CD4-positive, alpha-beta T cell (primary cell): ENCODE measurements at regions not wholly inside any gene's neighbourhood (a gene's known extent, or its start where the extent isn't known, plus 50 kb on each side); places are given as distances from the start of the nearest gene placed in this dataset.
"Not testable (repeated sequence)": the region's sequence is repeated elsewhere in the genome, so short reads cannot be mapped to it uniquely, and the experiment has no call there.

ENCODE experiments used
- ATAC-seq: fragments of 200-7000 bp; cut with Tn5 transposase; one replicate; pipeline ENCODE4 v1.10.0; 2022; ENCODE audit warnings: mild to moderate bottlenecking; ENCODE audit not compliant: poor library complexity
- CTCF ChIA-PET: fragments of 350-600 bp; sonication (Branson Sonifier 250); formaldehyde crosslinking; loops from one replicate; lab custom pipeline; 2021; ENCODE audit warnings: antibody characterized with exemption, inconsistent platforms; lab: Charles Lee
- POLR2A ChIA-PET: fragments of 350-600 bp; sonication (Branson Sonifier 250); formaldehyde crosslinking; loops from one replicate; lab custom pipeline; 2021; ENCODE audit warnings: antibody characterized with exemption, inconsistent platforms; lab: Charles Lee
- DNase-seq, 14 experiments: peaks; one replicate each; pipeline ENCODE4 v3.0.0-alpha.2; 2013 to 2020; ENCODE audit warnings: mixed read lengths in 2 of 14
- H3K27ac ChIP-seq, 2 donors: one replicate each; pipeline versions ENCODE4 v1.5.1 to v1.7.0; 2013; ENCODE audit warnings: low read length in 2 of 2, low read depth in 1 of 2, mild to moderate bottlenecking in 1 of 2
- H3K27me3 ChIP-seq, 2 experiments: 1 replicate in 1 of 2; 2 replicates in 1 of 2; pipeline versions ENCODE4 v1.6.1 to v1.7.0; 2013; ENCODE audit warnings: low read length in 2 of 2, control low read depth in 1 of 2, mild to moderate bottlenecking in 1 of 2, moderate library complexity in 1 of 2; ENCODE audit not compliant: insufficient read depth in 2 of 2, control insufficient read depth in 1 of 2
- H3K36me3 ChIP-seq: one replicate; pipeline ENCODE4 v1.6.1; 2013; ENCODE audit warnings: low read length, control low read depth; ENCODE audit not compliant: insufficient read depth
- H3K4me1 ChIP-seq: one replicate; pipeline ENCODE4 v1.6.1; 2013; ENCODE audit warnings: low read length, control low read depth; ENCODE audit not compliant: insufficient read depth
- H3K4me3 ChIP-seq: one replicate; pipeline ENCODE4 v1.5.1; 2013; ENCODE audit warnings: mild to moderate bottlenecking, low read length, moderate library complexity
- H3K9me3 ChIP-seq, 2 experiments: 1 replicate in 1 of 2; 2 replicates in 1 of 2; pipeline versions ENCODE4 v1.6.1 to v1.7.0; 2013; ENCODE audit warnings: low read length in 2 of 2, mild to moderate bottlenecking in 2 of 2, control low read depth in 1 of 2, moderate library complexity in 1 of 2; ENCODE audit not compliant: control insufficient read depth in 1 of 2, insufficient read depth in 1 of 2
- H3K27ac Mint-ChIP-seq: one replicate; pipeline ENCODE4 v1.8.0; 2020; ENCODE audit warnings: mixed read lengths
- H3K27me3 Mint-ChIP-seq: one replicate; pipeline ENCODE4 v1.8.0; 2021; ENCODE audit warnings: mixed read lengths
- H3K36me3 Mint-ChIP-seq: one replicate; pipeline ENCODE4 v1.8.0; 2021; ENCODE audit warnings: low read depth, mixed read lengths
- H3K4me1 Mint-ChIP-seq: one replicate; pipeline ENCODE4 v1.8.0; 2021; ENCODE audit warnings: low read depth, mixed read lengths
- H3K4me3 Mint-ChIP-seq: one replicate; pipeline ENCODE4 v1.8.0; 2020; ENCODE audit warnings: mild to moderate bottlenecking, mixed read lengths
- H3K9me3 Mint-ChIP-seq: one replicate; pipeline ENCODE4 v1.8.0; 2020; ENCODE audit warnings: mixed read lengths
- intact Hi-C, 2 experiments: fragments of 100-400 bp; cut with DNase I in 1 of 2; cut with micrococcal nuclease in 1 of 2; formaldehyde crosslinking; loops; one replicate each; pipeline versions ENCODE4 v1.15.1 to v1.9.0; 2023 to 2025; cut with DNase I, micrococcal nuclease

DNA sequence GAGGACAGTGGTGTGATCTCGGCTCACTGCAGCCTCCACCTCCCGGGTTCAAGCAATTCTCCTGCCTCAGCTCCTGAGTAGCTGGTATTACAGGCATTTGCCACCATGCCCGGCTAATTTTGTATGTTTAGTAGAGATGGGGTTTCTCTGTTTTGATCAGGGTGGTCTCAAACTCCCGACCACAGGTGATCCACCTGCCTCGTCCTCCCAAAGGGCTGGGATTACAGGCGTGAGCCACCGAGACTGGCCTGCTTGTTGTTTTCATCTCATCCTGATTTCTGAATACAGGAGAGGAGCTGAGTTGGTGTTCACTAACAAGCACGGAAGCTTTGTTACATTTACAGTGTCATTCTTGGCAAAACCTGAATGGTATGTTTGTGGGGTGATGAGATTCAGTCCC is 1744.1 kb upstream of the TPTE start:
- H3K4me1 ChIP-seq, H3K4me3 Mint-ChIP-seq, H3K27ac ChIP-seq, ATAC-seq, intact Hi-C loops, CTCF ChIA-PET, H3K4me1 Mint-ChIP-seq, DNase-seq, H3K27ac Mint-ChIP-seq, H3K27me3 Mint-ChIP-seq, H3K4me3 ChIP-seq, H3K36me3 ChIP-seq, POLR2A ChIA-PET, H3K9me3 Mint-ChIP-seq, H3K36me3 Mint-ChIP-seq, H3K27me3 ChIP-seq: not testable (repeated sequence)
- peaks cover 0 to 32% of the 10 kb centered on the region in 2 experiments for H3K9me3 ChIP-seq

DNA sequence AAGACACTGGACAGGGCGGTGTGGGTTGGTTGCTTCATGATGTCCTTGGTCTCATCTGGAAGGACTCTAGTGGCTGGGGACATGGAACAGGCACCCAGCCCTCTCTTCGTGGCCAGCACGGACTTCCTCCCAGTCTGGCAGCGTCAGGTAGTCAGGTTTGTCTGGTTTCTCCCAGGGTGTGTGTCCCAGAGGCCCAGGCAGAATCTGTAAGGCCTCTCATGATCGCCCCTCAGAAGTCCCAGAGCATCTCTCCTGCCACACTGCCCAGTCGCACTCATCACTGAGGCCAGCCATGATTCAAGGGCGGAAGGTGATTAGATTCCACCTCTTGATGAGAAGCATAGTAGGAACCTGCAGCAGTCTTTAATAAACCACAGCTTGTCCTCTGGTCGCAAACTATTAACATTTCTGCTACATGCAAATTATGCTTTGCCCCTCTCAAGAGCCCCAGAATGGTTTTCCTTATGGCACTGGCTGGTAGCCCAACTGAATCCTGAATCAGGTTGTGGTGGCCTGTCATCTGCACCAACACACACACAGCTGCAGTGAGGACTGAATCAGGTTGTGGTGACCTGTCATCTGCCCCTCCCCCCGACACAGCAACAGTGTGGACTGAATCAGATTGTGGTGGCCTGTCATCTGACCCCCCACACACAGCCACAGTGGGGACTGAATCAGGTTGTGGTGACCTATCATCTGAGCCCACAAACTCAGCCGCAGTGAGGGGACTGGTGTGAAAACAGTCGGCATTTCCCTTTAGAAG is 1742.9 kb upstream of the TPTE start:
- POLR2A ChIA-PET, CTCF ChIA-PET, intact Hi-C loops, H3K36me3 Mint-ChIP-seq, H3K4me1 ChIP-seq, ATAC-seq, H3K4me3 Mint-ChIP-seq, H3K27me3 Mint-ChIP-seq, H3K4me1 Mint-ChIP-seq, H3K36me3 ChIP-seq, H3K4me3 ChIP-seq, H3K27me3 ChIP-seq, H3K27ac Mint-ChIP-seq, H3K27ac ChIP-seq, H3K9me3 Mint-ChIP-seq, DNase-seq: not testable (repeated sequence)
- peaks cover 0 to 22% of the 10 kb centered on the region in 2 experiments for H3K9me3 ChIP-seq

DNA sequence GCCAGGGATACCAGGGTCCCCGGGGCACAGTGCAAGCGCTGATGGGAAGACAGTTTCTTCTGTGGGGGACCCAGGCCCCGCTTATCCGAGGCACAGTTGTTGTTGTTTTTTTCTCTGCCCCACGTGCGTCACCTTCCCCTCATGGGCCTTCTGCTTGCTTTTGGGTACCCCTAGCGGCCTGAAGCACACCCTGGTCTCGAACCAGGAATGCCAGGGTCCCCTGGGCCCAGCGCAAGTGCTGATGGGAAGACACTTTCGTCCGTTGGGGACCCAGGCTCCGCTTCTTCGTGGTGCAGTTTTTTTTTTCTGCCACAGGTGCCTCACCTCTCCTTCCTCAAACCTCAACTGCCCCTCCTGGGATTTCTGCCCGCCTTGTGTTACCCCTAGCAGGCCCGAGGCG is 1708.5 kb upstream of the TPTE start:
- H3K4me1 ChIP-seq, H3K4me3 ChIP-seq, H3K4me3 Mint-ChIP-seq, DNase-seq, POLR2A ChIA-PET, H3K36me3 ChIP-seq, H3K27me3 Mint-ChIP-seq, H3K27ac Mint-ChIP-seq, ATAC-seq, H3K4me1 Mint-ChIP-seq, H3K27ac ChIP-seq, H3K27me3 ChIP-seq, CTCF ChIA-PET, H3K36me3 Mint-ChIP-seq, intact Hi-C loops, H3K9me3 Mint-ChIP-seq, H3K9me3 ChIP-seq: not testable (repeated sequence)

DNA sequence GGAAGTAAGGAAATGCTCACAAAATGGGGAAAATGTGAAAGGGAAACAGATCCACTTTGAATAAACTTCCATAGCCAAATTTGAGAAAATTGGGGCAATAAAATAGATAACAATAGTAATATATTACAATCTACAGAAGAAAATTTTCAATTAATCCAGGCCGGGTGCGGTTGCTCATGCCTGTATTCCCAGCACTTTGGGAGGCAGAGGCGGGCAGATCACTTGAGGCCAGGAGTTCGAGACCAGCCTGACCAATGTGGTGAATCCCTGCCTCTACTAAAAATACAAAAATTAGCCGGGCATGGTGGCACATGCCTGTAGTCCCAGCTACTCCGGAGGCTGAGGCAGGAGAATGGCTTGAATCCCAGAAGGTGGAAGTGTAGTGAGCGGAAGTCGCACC is 1687.1 kb upstream of the TPTE start:
- H3K36me3 Mint-ChIP-seq, H3K27ac Mint-ChIP-seq, H3K4me3 Mint-ChIP-seq, ATAC-seq, intact Hi-C loops, H3K4me3 ChIP-seq, H3K9me3 ChIP-seq, H3K27me3 ChIP-seq, H3K9me3 Mint-ChIP-seq, CTCF ChIA-PET, POLR2A ChIA-PET, DNase-seq, H3K4me1 Mint-ChIP-seq, H3K36me3 ChIP-seq, H3K27me3 Mint-ChIP-seq, H3K4me1 ChIP-seq, H3K27ac ChIP-seq: not testable (repeated sequence)
